ENCODE measurements at regions not wholly inside any gene's neighbourhood (a gene's known extent, or its start where the extent isn't known, plus 50 kb on each side); places are given as distances from the start of the nearest gene placed in this dataset.

DNA sequence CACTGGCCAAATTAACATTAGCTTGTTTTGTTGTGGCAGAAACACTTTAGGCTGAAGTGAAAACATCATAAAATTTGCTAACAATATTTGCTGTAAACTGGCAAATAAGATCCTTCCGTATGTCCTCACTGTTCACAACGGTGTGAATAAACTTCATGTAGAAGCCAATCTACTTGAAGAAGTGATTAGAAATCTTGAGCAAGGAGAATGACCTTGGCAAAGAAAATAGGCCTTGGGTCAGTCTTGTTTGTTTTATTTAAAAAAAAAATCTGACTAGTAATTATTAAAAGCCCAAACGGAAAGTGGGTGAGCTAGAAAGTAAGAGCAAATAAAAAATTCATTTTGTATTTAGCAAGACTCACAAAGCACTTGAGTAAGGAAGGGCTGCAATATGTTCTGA is 197.0 kb downstream of the CPS1 start:
- no peak for TF ChIP-seq HDAC2 (IDR thresholded peaks at IDR 0.05; ENCODE audit: borderline replicate concordance in 1 of 2, low read depth in 2 of 2, low read length in 2 of 2)
- TF ChIP-seq CTCF (IDR thresholded peaks at IDR 0.05; ENCODE audit: control extremely low read depth in 1 of 3, insufficient read depth in 1 of 3, low read depth in 1 of 3, low read length in 3 of 3) = no peak
- TF ChIP-seq SP2 (IDR thresholded peaks at IDR 0.05; ENCODE audit: low read length) = no peak
- no peak for TF ChIP-seq POLR2A (IDR thresholded peaks at IDR 0.05; ENCODE audit: control extremely low read depth in 1 of 2, low read depth in 2 of 2, low read length in 2 of 2)
- TF ChIP-seq SP1 (IDR thresholded peaks at IDR 0.05; ENCODE audit: low read depth, low read length) = no peak
- TF ChIP-seq USF2 (IDR thresholded peaks at IDR 0.05; ENCODE audit: low read length) = no peak
- no peak for TF ChIP-seq CEBPB (IDR thresholded peaks at IDR 0.05; ENCODE audit: low read depth, low read length)
- TF ChIP-seq SRF (IDR thresholded peaks at IDR 0.05; ENCODE audit: low read depth, low read length) = no peak
